ENCODE measurements at regions not wholly inside any gene's neighbourhood (a gene's known extent, or its start where the extent isn't known, plus 50 kb on each side); places are given as distances from the start of the nearest gene placed in this dataset.

DNA sequence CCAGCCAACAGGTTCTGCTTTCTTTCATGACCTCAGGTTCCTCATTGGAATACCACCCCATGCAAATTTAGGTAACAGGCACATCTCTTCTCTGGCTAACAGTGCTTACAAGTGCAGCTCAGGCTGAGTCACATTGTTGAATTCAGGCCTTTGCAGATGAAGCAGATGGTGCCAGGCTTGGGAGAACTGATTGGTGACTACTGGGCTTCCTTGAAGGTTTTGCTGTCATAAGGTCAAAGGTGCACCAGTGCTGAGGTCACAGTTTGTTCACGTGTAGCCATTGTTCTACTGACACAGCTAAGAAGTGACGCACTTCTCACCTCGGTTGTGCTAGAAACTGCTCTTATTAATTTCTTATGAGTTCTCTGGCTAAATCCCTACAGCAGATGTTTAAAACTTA is 128.6 kb upstream of the BMPER start:
- Histone ChIP-seq H3K27ac (no peak overlapping the region), H3K4me3 (no peak overlapping the region)
- no peak for DNase-seq (ENCODE audit: low spot score)
- no peak for TF ChIP-seq CTCF (IDR thresholded peaks at IDR 0.05)

DNA sequence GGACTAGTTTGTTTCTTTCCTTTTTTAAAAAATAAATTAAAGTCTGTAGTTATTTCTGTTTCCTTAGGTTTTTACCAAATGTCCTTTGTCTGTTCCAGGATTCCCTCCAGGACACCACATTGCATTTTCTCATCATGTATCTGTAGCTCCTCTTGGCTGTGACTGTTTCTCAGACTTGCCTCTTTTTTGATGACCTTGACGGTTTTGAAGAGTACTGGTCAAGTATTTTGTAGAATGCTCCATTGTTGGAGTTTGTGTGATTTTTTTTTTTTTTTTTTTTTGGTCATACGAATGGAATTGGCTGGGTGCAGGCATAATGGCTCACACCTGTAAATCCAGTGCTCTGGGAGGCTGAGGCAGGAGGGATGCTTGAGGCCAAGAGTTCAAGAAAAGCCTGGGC is 127.1 kb upstream of the BMPER start:
- no peak overlapping the region for H3K27ac ChIP-seq
- no peak overlapping the region for H3K4me3 ChIP-seq
- DNase-seq (ENCODE audit: low spot score) = no peak
- no peak for TF ChIP-seq CTCF (IDR thresholded peaks at IDR 0.05)

- no peak for TF ChIP-seq CTCF (IDR thresholded peaks at IDR 0.05)
- Histone ChIP-seq H3K4me3 (no peak overlapping the region), H3K27ac (no peak overlapping the region)
- no peak for DNase-seq (ENCODE audit: low spot score)
Observed at GRCh38 chr7:33779216-33779615, 126.1 kb upstream of the BMPER start.

DNA sequence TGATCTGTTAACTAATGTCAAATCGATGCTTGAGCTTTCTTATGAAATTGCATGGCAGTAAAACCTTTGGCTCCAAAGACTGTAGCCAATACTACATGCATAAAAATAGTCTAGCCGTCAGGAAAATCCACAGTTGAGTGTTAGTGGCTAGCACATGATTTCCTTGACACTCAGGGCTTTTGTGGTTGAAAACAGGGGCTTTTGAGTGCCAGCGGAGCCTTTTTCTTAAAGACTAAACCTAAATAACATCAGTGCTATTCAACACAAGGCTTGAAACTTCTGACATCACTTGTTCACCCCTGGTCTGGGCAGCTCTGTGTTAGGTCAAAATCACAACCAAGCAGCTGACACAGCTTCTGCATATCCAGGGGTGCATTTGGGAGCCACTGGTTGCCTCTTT is 124.2 kb upstream of the BMPER start:
- TF ChIP-seq CTCF (IDR thresholded peaks at IDR 0.05) = no peak
- Histone ChIP-seq H3K27ac (no peak overlapping the region), H3K4me3 (no peak overlapping the region)
- DNase-seq (ENCODE audit: low spot score) = no peak

GRCh38 chr7:33781796-33782195 is 123.5 kb upstream of the BMPER start:
- Histone ChIP-seq H3K4me3 (no peak overlapping the region), H3K27ac (no peak overlapping the region)
- TF ChIP-seq CTCF (IDR thresholded peaks at IDR 0.05) = no peak
- DNase-seq (ENCODE audit: low spot score) = no peak

- DNase-seq (ENCODE audit: low spot score) = no peak
- Histone ChIP-seq H3K27ac (no peak overlapping the region), H3K4me3 (no peak overlapping the region)
- no peak for TF ChIP-seq CTCF (IDR thresholded peaks at IDR 0.05)
Observed at GRCh38 chr7:33784000-33784399, 121.3 kb upstream of the BMPER start.

DNA sequence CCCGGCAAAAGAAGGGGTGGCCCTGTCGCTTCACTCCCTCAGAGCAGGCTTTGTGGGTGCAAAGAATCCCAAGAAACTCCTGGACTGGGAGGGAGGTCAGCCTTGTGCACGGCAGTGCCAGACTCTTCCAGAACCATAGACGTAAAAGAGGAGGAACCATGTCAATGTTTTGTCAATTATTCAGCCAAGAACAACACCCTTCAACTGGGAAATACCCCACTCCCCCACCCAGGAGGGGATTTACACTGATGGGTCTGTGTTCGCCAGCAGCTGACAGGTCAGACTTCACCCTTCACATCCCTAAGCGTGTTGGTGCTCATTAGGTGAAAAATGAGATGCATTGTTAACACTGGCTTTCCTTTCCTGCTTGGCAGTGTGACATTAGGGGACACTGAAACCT is 116.8 kb upstream of the BMPER start:
- no peak overlapping the region for H3K27ac ChIP-seq
- DNase-seq (ENCODE audit: low spot score) = no peak
- no peak overlapping the region for H3K4me3 ChIP-seq
- TF ChIP-seq CTCF (IDR thresholded peaks at IDR 0.05) = no peak
